NCI-H1092 (cell line): ENCODE measurements at regions not wholly inside any gene's neighbourhood (a gene's known extent, or its start where the extent isn't known, plus 50 kb on each side); places are given as distances from the start of the nearest gene placed in this dataset.

Source experiments
- DNase-seq: peaks from one replicate; lab custom pipeline; 2025; lab: John Stamatoyannopoulos, UW

DNA sequence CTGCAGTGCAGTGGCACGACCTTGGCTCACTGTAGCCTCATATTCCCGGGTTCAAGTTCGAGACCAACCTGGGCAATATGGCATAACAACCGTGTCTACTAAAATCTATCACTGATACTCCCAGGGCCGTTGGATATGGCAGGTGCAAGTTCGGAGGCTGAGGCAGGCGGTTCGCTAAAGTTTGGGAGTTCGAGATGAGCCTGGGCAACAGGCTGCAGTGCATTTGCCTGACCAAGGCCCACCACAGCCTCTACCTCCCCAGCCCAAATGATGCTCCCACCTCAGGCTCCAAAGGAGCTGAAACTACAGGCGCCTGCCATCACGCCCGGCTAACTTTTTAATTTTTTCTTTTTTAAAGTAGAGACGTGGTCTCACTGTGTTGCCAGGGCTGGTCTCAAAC is 177.1 kb upstream of the ALG10B start:
- no peak for DNase-seq

DNA sequence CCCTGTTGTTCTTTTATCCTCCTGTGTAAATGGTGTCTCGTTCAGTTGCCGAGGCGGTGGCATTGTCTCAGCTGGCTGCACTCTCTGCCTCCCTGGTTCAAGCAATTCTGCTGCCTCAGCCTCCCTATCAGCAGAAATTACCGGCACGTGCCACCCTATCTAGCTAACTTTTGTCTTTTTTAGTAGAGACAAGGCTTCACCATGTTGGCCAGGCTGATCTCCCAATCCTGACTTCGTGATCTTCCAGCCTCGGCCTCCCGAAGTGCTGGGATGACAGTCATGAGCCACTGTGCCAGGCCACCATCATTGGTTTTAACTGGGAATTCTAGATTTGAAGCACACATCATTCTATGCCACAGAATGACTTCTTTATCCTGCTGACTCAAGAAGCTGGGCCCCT is 175.3 kb upstream of the ALG10B start:
- no peak for DNase-seq

DNA sequence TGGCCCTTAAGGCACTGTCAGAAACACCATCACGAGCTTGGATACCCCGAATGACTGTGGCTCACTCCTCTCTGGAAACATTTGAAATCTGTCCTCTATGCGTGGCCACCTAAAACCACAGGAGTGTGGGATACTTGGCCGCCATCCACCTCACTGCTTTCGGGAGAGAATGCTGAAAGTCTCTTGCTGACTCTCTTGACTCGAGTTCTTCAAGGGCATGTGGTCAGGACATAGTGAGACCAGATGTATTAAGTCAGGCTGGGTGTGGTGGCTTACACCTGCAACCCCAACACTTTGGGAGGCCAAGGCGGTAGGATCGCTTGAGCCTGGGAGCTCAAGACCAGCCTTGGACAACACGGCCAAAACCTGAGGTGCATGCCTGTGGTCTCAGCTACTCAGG is 174.7 kb upstream of the ALG10B start:
- DNase-seq: no peak

DNA sequence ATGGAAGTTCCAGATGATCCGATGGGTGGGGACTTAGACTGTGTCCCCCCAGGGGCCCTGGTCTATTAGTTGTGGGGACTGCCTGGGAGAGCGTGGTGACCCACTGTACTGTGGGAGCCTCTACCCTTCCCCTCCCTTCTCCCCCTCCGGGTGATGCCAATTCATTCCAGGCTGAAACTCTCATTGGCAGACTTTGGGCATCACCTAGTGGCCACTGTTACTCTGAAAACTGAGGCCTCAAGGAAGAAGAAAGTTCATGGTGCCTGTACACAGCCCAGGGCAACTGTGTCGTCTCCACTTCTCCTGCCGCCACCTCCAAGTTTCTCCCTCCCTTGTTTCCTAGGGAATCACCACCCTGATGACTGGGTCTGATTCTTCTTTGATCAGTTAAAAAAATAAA is 173.6 kb upstream of the ALG10B start:
- DNase-seq: no peak

DNA sequence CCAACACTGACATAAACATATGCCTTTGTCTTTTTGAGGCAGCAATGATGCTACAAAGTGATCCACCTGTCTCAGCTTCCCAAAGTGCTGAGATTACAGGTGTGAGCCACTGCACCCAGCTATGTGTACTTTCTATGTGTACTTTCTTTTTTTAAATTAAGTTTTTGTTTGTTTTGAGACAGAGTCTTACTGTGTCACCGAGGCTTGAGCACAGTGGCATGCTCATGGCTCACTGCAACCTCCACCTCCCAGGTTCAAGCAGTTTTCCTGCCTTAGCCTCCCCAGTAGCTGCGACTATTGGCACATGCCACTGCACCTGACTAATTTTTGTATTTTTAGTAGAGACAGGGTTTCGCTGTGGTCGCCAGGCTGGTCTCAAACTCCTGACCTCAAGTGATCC is 172.5 kb upstream of the ALG10B start:
- DNase-seq: no peak

DNA sequence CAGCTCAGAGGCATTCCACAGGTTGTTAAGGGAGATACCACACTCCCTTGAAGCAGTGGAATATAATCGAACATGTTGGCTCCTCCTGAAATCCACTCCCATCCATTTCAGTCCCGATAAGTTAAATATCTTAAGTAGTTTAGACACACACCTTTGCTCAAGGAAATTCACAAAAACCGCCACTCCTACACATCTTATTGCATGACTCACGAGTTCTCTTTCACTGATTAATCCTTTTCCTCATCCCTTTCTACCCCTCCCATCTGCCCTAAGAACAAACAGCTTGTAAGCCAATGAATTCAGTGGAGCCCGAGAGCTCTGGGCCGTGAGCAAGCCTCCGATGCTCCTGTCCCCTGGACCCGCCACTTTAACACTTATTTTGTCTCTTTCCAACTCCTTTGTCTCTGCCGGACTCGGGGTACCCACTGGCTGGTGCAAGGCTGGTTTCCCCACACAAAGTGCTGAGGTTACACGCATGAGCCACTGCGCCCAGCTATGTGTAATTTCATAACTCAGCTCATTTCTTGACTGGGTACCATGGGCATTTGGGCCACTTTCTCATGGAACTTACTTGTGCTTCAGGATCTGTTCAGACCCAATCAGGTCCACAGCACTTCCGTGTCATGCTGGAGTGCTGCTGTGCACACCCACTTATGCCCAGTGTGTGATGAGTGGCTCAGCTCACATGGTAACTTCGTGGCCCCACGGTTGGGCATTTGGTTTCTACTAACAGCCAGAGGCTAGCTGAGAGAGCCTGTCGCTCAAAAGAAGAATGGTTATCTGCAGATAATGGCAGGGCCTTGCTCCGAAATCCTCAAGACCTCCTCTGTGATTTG is 171.8 kb upstream of the ALG10B start:
- DNase-seq: no peak

DNA sequence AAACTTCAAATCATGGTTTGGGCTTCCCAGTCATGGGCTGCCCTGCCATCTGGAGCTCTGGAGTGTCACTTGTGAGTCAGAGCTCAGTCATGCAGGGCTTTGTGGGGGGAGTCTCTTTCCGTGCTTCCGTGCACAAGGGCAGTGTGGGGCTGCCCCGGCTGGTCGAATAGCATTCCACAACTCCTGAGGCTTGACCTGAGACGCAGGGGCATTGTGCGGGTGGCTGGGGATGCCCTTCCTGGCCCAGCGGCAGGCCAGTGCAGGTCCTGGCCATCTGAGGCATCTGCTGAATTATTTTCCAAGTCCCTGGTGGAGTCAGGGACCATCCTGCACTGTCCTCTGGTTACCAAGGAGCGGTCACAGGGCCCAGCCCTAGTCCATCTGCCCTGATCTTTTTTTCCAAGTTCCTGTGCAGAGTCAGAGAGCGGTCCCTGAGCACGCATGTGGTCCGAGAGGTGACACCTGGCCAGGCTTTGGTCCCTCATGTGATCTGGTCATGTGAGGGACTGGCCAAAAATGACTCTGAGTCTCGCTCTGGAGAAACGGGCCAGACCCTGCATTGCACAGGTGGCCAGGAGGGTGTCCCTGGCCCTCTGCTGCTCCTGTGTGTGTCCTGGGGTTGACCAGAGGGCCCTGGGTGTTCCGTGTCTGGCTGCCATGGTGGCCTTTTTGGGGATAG is 167.0 kb upstream of the ALG10B start:
- no peak for DNase-seq

DNA sequence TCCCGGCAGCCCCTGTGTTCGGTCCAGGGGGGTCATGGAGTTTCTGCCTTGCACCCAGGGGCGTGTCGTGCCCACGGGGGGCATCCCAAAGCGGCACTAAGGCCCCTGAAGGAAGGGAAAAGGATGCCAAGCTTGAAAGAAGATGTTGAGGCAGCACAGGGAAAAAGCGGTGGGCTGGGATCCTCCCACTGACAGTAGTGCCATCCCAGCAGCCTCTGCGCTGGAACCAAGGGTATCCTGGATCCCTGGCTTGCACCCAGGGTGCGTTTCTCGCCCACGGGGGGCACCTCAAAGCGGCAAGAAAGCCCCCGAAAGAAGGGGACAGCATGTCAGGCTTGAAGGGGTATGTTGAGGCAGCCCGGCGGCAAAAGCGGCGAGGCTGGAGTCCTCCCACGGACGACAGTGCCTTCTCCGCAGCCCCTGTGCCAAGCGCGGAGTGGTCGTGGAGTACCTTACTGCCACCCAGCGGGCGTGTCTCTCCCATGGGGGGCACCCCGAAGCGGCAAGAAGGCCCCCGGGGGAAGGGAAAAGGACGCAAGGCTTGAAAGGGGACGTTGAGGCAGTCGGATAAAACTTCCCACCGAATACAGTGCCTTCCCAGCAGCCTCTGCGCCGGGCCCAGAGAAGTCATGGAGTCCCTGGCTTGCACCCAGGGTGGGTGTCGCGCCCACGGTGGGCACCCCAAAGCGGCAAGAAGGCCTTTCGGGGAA is 164.4 kb upstream of the ALG10B start:
- DNase-seq: no peak

DNA sequence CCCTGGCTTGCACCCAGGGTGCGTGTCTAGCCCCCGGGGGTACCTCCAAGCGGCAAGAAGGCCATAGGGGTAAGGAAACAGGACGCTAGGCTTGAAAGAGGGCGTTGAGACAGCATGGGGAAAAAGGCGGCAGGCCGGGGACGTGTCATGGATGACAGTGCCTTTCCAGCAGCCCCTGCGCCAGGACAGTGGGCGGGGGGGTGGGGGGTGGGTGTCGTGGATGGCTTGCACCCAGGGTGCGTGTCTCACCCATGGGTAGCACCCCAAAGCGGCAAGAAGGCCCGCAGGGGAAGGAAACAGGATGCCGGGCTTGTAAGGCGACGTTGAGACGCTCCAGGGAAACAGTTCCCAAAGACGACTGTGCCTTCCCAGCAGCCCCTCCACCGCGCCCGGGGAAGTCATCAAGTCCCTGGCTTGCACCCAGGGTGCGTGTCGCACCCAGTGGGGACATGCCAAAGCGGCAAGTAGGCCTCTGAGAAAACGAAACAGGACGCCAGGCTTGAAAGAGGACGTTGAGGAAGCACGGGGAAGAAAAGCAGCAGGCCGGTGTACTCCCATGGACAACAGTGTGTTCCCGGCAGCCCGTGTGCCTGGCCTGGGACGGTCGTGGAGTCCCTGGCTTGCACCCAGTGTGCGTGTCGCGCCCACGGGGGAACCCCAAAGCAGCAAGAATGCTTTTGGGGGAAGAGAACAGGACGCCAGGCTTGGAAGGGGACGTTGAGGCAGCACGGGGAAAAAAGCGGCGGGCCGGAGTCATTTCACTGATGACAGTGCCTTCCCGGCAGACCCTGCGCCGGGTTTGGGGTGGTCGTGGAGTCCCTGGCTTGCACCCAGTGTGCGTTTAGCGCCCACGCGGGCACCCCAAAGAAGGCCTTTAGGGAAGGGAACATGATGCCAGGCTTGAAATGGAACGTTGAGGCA is 163.5 kb upstream of the ALG10B start:
- no peak for DNase-seq

DNA sequence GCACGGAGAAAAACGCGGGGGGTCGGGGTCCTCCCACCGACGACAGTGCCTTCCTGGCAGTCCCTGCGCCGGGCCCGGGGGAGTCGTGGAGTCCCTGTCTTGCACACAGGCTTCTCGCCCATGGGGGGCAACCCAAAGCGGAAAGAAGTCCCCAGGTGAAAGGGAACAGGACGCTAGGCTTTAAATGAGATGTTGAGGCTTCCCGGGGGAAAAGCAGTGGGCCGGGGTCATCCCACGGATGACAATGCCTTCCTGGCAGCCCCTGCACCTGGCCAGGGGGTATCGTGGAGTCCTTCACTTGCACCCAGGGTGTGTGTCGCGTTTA is 162.9 kb upstream of the ALG10B start:
- no peak for DNase-seq

DNA sequence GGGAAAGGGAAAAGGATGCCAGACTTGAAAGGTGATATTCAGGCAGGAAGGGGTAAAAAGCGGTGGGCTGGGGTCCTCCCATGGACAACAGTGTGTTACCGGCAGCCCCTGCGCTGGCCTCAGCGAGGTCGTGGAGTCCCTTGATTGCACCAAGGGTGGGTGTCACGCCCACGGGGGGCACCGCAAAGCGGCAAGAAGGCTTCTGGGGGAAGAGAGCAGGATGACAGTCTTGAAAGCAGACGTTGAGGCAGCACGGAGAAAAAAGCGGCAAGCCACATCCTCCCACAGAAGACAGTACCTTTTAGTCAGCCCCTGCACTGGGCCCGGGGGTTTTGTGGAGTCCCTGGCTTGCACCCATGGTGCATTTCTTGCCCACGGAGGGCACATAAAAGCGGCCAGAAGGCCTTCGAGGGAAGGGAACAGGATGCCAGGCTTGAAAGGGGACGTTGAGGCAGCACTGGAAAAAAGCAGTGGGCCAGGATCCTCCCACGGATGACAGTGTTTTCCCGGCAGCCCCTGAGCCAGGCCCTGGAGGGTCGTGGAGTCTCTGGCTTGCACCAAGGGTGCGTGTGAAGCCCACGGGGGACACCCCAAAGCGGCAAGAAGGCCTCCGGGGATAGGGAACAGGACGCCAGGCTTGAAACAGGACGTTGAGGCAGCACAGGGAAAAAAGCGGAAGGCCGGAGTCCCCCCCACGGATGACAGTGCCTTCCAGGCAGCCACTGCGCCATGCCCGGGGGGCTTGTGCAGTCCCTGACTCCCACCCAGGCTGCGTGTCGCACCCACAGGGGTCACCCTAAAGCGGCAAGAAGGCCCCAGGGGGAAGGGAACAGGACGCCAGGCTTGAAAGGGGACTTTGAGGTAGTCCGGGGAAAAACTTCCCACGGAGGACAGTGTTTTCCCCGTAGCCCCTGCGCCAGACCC is 162.2 kb upstream of the ALG10B start:
- DNase-seq: no peak

DNA sequence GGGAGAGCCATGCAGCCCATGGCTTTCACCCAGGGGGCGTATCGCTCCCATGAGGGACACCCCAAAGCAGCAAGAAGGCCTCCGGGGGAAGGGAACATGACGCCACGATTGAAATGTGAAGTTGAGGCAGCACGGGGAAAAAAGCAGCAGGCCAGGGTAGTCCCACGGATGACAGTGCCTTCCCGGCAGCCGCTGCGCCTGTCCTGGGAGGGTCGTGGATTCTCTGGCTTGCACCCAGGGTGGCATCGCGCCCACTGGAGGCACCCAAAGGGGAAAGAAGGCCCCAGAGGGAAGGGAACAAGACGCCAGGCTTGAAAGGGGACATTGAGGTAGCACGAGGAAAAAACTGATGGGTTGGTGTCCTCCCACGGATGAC is 161.6 kb upstream of the ALG10B start:
- DNase-seq: no peak

DNA sequence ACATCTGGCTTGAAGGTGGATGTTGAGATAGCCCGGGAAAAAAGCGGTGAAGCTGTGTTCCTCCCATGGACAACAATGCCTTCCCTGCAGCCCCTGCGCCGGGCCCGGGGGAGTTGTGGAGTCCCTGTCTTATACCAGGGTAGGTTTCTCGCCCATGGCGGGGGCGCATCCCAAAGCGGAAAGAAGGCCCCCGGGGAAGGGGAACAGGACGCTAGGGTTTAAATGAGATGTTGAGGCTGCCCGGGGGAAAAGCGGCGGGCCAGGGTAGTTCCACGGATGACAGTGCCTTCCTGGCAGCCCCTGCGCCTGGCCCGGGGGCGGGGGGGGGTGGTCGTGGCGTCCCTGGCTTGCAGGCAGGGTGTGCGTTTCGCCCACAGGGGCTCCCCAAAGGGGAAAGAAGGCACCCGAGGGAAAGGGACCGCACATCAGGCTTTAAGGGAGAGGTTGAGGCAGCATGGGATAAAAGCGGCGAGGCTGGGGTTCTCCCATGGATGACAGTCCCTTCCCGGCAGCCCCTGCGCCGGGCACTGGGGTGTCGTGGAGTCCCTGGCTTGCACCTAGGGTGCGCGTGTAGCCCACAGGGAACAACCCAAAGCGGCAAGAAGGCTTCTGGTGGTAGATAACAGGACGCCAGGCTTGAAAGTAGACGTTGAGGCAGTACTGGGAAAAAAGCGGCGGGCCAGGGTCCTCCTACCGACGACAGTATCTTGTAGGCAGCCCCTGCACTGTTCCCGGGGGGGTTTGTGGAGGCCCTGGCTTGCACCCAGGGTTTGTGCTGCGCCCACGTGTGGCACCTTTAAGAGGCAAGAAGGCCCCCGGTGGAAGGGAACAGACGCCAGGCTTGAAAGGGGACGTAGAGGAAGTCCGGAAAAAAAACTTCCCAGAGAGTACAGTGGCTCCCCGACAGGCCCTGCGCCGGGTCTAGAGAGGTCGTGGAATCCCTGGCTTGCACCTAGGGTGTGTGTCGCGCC is 160.8 kb upstream of the ALG10B start:
- DNase-seq: no peak

DNA sequence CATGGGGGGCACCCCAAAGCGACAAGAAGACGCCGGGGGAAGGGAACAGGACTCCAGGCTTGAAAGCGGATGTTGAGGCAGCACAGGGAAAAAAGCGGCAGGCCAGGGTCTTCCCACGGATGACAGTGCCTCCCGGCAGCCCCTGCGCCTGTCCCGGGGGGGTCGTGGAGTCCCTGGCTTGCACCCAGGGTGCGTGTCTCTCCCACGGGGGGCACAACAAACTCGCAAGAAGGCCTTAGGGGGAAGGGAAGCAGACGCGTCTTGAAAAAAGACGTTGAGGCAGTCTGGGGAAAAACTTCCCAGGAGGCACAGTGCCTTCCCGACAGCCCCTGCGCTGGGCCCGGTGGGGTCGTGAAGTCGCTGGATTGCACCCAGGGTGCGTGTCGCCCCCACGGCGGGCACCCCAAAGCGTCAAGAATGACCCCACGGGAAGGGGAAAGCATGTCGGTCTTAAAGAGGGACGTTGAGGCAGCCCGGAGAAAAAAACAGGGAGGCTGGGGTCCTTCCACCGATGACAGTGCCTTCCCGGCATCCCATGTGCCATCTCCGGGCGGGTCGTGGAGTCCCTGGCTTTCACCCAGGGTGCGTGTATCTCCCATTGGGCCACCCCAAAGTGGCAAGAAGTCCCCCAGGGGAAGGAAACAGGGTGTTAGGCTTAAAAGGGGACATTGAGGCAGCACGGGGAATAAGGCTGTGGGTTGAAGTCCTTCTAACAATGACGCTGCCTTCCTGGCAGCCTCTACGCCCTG is 159.9 kb upstream of the ALG10B start:
- no peak for DNase-seq

DNA sequence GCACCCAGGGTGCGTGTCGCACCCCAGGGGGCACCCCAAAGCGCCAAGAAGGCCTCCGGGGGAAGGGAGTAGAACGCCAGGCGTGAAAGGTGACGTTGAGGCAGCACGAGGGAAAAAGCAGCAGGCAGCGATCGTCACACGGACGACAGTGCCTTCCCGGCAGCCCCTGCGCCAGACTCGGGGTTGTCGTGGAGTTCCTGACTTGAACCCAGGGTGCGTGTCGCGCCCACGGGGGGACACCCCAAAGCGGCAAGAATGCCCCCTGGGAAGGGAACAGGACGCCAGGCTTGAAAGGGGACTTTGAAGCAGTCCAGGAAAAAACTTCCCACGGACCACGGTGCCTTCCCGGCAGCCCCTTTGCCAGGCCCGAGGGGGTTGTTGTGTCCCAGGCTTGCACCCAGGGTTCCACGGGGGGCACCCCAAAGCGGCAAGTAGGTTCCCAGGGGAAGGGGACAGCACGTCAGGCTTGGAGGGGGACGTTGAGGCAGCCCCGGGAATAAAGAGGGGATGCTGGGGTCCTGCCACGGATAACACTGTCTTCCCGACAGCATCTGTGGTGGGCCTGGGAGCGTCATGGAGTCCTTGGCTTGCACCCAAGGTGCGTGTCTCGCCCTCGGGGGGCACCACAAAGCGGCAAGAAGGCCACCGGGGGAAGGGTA is 159.2 kb upstream of the ALG10B start:
- no peak for DNase-seq

DNA sequence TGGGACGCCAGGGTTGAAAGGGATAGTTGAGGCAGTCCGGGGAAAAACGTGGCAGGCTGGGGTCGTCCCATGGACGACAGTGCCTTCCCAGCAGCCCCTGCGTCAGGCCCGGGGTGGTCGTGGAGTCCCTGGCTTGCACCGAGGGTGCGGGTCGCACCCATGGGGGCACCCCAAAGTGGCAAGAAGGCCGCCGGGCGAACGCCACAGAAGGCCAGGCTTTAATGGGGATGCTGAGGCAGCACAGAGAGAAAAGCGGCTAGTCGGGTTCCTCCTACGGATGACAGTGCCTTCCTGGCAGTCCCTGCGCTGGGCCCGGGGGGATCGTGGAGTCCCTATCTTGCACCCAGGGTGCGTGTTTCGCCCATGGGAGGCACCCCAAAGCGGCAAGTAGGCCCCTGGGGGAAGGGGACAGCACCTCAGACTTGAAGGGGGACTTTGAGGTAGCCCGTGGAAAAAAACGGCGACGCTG is 158.6 kb upstream of the ALG10B start:
- DNase-seq: no peak

DNA sequence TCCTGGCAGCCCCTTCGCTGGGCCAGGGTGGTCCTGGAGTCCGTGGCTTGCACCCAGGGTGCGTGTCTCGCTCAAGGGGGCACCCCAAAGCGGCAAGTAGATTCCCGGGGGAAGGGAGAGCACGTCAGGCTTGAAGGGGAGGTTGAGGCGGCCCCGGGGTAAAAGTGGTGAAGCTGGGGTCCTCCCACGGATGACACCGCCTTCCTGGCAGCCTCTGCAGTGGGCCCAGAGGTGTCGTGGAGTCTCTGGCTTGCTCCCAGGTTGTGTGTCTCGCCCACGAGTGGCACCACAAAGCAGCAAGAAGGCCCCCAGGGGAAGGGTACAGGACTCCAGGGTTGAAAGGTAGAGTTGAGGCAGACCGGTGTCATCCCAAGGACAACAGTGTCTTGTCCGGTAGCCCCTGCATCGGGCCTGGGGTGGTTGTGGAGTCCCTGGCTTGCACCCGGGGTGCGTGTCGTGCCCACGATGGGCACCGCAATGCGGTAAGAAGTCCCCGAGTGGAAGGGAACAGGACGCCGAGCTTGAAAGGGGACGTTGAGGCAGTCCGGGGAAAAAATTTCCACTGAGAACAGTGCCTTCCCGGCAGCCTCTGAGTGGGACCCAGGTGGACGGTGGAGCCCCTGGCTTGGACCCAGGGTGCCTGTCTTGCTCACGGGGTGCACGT is 158.0 kb upstream of the ALG10B start:
- no peak for DNase-seq

DNA sequence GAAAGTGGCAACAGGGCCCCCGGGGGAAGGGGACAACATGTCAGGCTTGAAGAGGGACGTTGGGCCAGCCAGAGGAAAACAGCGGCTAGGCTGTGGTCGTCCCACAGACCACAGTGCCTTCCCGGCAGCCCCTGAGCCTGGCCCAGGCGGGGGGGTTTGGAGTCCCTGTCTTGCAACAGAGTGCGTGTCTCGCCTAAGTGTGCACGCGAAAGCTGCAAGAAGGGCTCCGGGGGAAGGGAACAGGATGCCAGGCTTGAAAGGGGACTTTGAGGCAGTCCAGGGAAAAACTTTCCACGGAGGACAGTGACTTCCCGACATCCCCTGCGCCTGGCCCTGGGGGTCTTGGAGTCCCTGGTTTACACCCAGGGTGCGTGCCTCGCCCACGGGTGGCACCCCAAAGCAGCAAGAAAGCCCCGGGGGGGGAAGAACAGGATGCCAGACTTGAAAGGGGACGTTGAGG is 157.5 kb upstream of the ALG10B start:
- DNase-seq: no peak
